GM20431 (cell line): ENCODE measurements at regions not wholly inside any gene's neighbourhood (a gene's known extent, or its start where the extent isn't known, plus 50 kb on each side); places are given as distances from the start of the nearest gene placed in this dataset.
"Not testable (repeated sequence)": the region's sequence is repeated elsewhere in the genome, so short reads cannot be mapped to it uniquely, and the experiment has no call there.

Experiments
- in situ Hi-C: fragments of 300-500 bp; cut with MseI, MboI; formaldehyde crosslinking; loops from one replicate; pipeline ENCODE4 v1.15.0; 2020; ENCODE audit warnings: low sequenced_read_pairs; ENCODE audit not compliant: unreplicated experiment

GRCh38 chr9:22170556-22170955 is 161.5 kb upstream of the CDKN2B start:
- in situ Hi-C loops = loop anchor here (25.0 kb wide), 1 partner anchor 92 kb away; no protein-coding TSS in a partner anchor

- in situ Hi-C loops = loop anchor here (25.0 kb wide), 1 partner anchor 91 kb away; no protein-coding TSS in a partner anchor
Measured at GRCh38 chr9:22170990-22171670, 162.0 kb upstream of the CDKN2B start.

GRCh38 chr9:22171691-22172090 is 162.6 kb upstream of the CDKN2B start:
- in situ Hi-C loops = loop anchor here (25.0 kb wide), 1 partner anchor 91 kb away; no protein-coding TSS in a partner anchor

- in situ Hi-C loops = loop anchor here (25.0 kb wide), 1 partner anchor 88 kb away; no protein-coding TSS in a partner anchor
Measured at GRCh38 chr9:22173908-22174307, 164.8 kb upstream of the CDKN2B start.

- in situ Hi-C loops = no loop called here
Measured at GRCh38 chr9:22175972-22176545, 167.0 kb upstream of the CDKN2B start.

GRCh38 chr9:22181021-22181420 is 171.9 kb upstream of the CDKN2B start:
- in situ Hi-C loops = not testable (repeated sequence)

- in situ Hi-C loops = no loop called here
Measured at GRCh38 chr9:22189471-22189870, 180.4 kb upstream of the CDKN2B start.

GRCh38 chr9:22197000-22197399 is 187.9 kb upstream of the CDKN2B start:
- in situ Hi-C loops = not testable (repeated sequence)

- in situ Hi-C loops = no loop called here
Measured at GRCh38 chr9:22198681-22199080, 189.6 kb upstream of the CDKN2B start.

GRCh38 chr9:22201256-22201655 is 192.2 kb upstream of the CDKN2B start:
- in situ Hi-C loops = no loop called here

GRCh38 chr9:22203371-22204138 is 194.4 kb upstream of the CDKN2B start:
- in situ Hi-C loops = no loop called here

GRCh38 chr9:22204240-22204639 is 195.1 kb upstream of the CDKN2B start:
- in situ Hi-C loops = no loop called here

GRCh38 chr9:22206833-22207232 is 197.7 kb upstream of the CDKN2B start:
- in situ Hi-C loops = no loop called here

- in situ Hi-C loops = no loop called here
Measured at GRCh38 chr9:22208846-22209585, 199.9 kb upstream of the CDKN2B start.

- in situ Hi-C loops = no loop called here
Measured at GRCh38 chr9:22210262-22210661, 201.2 kb upstream of the CDKN2B start.

GRCh38 chr9:22210936-22211335 is 201.8 kb upstream of the CDKN2B start:
- in situ Hi-C loops = no loop called here

- in situ Hi-C loops = no loop called here
Measured at GRCh38 chr9:22211588-22212360, 202.7 kb upstream of the CDKN2B start.

GRCh38 chr9:22214021-22214420 is 204.9 kb upstream of the CDKN2B start:
- in situ Hi-C loops = no loop called here

- in situ Hi-C loops = no loop called here
Measured at GRCh38 chr9:22214497-22215031, 205.5 kb upstream of the CDKN2B start.
